ENCODE measurements at regions not wholly inside any gene's neighbourhood (a gene's known extent, or its start where the extent isn't known, plus 50 kb on each side); places are given as distances from the start of the nearest gene placed in this dataset.
A peak's percentile ranks its signal among the peaks of the same experiment; 100 is the strongest.

DNA sequence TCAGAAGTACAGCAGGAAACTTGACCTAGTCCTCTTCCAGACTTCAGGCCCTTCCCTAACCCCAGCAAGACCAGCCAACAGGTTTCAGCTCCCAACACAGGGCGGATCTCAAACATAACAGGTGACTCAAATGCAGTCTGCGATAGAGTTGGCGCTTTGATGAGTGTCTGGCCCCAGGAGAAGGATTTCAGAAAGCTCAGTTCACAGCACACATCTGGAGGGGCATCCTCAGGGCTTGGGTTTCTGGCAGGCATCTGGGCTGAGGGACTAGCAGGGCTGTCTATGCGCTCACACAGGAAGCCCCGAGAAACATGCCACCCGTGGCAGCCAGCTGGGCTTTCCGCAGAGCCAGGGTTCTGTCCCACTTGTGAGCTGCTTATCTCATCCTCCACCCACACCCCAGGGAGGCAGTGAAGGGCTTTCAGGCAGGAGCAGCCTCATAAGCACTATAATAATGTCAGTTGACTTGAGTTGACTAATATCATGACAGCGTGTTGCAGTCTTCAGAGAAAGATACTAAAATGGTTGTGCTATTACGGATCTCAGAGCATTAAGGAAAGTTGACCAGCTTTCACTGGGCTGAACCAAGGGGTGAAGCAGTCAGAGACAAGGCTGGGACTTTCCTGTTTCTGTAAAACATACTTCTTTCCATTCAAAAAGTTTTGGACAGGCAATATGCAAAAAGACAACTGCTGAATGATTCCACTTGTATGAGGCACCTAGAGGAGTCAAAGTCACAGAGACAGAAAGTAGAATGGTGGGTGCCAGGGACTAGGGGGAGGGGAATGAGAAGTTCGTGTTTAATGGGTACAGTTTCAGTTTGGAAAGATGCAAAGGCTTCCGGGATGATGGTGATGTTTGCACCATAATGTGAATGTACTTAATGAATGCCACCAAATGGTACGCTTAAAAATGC lies 233.0 kb upstream of the IRF2BP2 start:
- peak overlapping the region in 1 of 3 experiments; percentile 44; a peak in 1 of 7 replicates for H3K27ac Mint-ChIP-seq
- TF ChIP-seq, protein P1, sequence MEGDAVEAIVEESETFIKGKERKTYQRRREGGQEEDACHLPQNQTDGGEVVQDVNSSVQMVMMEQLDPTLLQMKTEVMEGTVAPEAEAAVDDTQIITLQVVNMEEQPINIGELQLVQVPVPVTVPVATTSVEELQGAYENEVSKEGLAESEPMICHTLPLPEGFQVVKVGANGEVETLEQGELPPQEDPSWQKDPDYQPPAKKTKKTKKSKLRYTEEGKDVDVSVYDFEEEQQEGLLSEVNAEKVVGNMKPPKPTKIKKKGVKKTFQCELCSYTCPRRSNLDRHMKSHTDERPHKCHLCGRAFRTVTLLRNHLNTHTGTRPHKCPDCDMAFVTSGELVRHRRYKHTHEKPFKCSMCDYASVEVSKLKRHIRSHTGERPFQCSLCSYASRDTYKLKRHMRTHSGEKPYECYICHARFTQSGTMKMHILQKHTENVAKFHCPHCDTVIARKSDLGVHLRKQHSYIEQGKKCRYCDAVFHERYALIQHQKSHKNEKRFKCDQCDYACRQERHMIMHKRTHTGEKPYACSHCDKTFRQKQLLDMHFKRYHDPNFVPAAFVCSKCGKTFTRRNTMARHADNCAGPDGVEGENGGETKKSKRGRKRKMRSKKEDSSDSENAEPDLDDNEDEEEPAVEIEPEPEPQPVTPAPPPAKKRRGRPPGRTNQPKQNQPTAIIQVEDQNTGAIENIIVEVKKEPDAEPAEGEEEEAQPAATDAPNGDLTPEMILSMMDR (conservative IDR thresholded peaks at IDR 0.05), result no peak
- H3K14ac ChIP-seq (ENCODE audit: insufficient read depth, low read length), result no peak overlapping the region
- H3K4me1 ChIP-seq (ENCODE audit: insufficient read depth, low read length), result no peaks in the 10 kb centered on the region
- no CpG with 5 or more reads among the region's 12 CpGs for WGBS (ENCODE audit: extremely low coverage, insufficient read length, low lambda C conversion rate)
- no peak overlapping the region for H2BK15ac ChIP-seq (ENCODE audit: low read depth, low read length)
- H3K27ac ChIP-seq (ENCODE audit: insufficient read length, low read depth, low read length), result no peak overlapping the region
- no peaks in the 10 kb centered on the region for H3K79me1 ChIP-seq (ENCODE audit: insufficient read depth, low read depth, low read length, poor library complexity, severe bottlenecking)
- no peak overlapping the region for H2BK20ac ChIP-seq (ENCODE audit: low read depth, low read length, poor library complexity, severe bottlenecking)
- H2BK12ac ChIP-seq (ENCODE audit: insufficient read length, low read depth, low read length), result no peak overlapping the region
- H3T11ph ChIP-seq (ENCODE audit: low read length), result no peak overlapping the region
- DNase-seq, result no peak
- no peak overlapping the region for H2BK120ac ChIP-seq (ENCODE audit: low read depth, low read length, poor library complexity, severe bottlenecking)
- H3K36me3 Mint-ChIP-seq (ENCODE audit: insufficient read depth in 1 of 3, low read depth in 3 of 3), result peaks cover 5 to 13% (median 8%) of the 10 kb centered on the region in 3 experiments; a peak in 4 of 7 replicates
- H3K4me3 Mint-ChIP-seq, result no peak overlapping the region
- peaks cover 20% of the 10 kb centered on the region in 2 experiments for H3K4me1 Mint-ChIP-seq
- H2AFZ ChIP-seq (ENCODE audit: low read length), result no peak overlapping the region
- H4K5ac ChIP-seq (ENCODE audit: insufficient read length, low read depth, low read length), result no peak overlapping the region
- H4K8ac ChIP-seq (replicated peaks; ENCODE audit: insufficient read length, low read depth, low read length), result no peak overlapping the region
- H3K4ac ChIP-seq (ENCODE audit: low read depth, low read length), result no peak overlapping the region
- no peaks in the 10 kb centered on the region for H3K27me3 ChIP-seq (ENCODE audit: insufficient read depth, low read length)
- H2AK5ac ChIP-seq (ENCODE audit: insufficient read length, low read length), result no peak overlapping the region
- no peak overlapping the region for H3K9ac ChIP-seq (ENCODE audit: extremely low read depth, insufficient read length, low read length)
- no peak overlapping the region for H3K18ac ChIP-seq (ENCODE audit: insufficient read length, low read depth, low read length)
- H3K23ac ChIP-seq (ENCODE audit: insufficient read length, low read depth, low read length), result no peak overlapping the region
- no peaks in the 10 kb centered on the region for H3K9me3 ChIP-seq (ENCODE audit: control insufficient read depth, low read depth, low read length)
- no peak overlapping the region for H3K56ac ChIP-seq (ENCODE audit: insufficient read length, low read depth, low read length)
- no peaks in the 10 kb centered on the region for H3K23me2 ChIP-seq (ENCODE audit: insufficient read length, low read depth, low read length, poor library complexity, severe bottlenecking)
- no peak overlapping the region for H2BK5ac ChIP-seq (ENCODE audit: insufficient read length, low read length)
- H4K20me1 ChIP-seq (ENCODE audit: control insufficient read depth, insufficient read depth, insufficient read length), result no peaks in the 10 kb centered on the region
- no peak overlapping the region for H4K91ac ChIP-seq (ENCODE audit: insufficient read length, low read depth, low read length)
- no peak overlapping the region for H3K4me2 ChIP-seq (ENCODE audit: insufficient read depth, insufficient read length, low read length)
- H3K9me3 Mint-ChIP-seq, result peaks cover 4 to 5% of the 10 kb centered on the region in 2 experiments; a peak in 3 of 5 replicates
- no peaks in the 10 kb centered on the region for H3K27me3 Mint-ChIP-seq (ENCODE audit: low read depth)
- no peaks in the 10 kb centered on the region for H3K79me2 ChIP-seq (ENCODE audit: insufficient read depth, low read length)

Measured in H9 (cell line).